B cell (primary cell): ENCODE measurements at regions not wholly inside any gene's neighbourhood (a gene's known extent, or its start where the extent isn't known, plus 50 kb on each side); places are given as distances from the start of the nearest gene placed in this dataset.

ENCODE experiments used
- ATAC-seq: fragments of 200-7000 bp; cut with Tn5 transposase; one replicate; pipeline ENCODE4 v1.10.0; 2021; ENCODE audit warnings: low read depth, mild to moderate bottlenecking, moderate number of reproducible peaks, moderate library complexity
- CTCF ChIA-PET: fragments of 350-600 bp; sonication (Branson Sonifier 250); formaldehyde crosslinking; loops from one replicate; lab custom pipeline; 2021; ENCODE audit warnings: antibody characterized with exemption, inconsistent platforms; lab: Charles Lee
- POLR2A ChIA-PET: fragments of 350-600 bp; sonication (Branson Sonifier 250); formaldehyde crosslinking; loops from one replicate; lab custom pipeline; 2021; ENCODE audit warnings: antibody characterized with exemption; lab: Charles Lee
- DNase-seq: peaks from one replicate; pipeline ENCODE4 v3.0.0; 2013
- H2AFZ ChIP-seq: 2 replicates; pipeline ENCODE4 v1.6.1; 2012; ENCODE audit warnings: mild to moderate bottlenecking, low read depth, low read length; ENCODE audit not compliant: insufficient read depth, poor library complexity, severe bottlenecking
- H3K27ac ChIP-seq, 2 donors: 1 replicate in 1 of 2; 2 replicates in 1 of 2; pipeline ENCODE4 v1.5.1; 2012 to 2013; ENCODE audit warnings: low read length in 2 of 2, mild to moderate bottlenecking in 2 of 2, moderate library complexity in 1 of 2
- H3K27me3 ChIP-seq, 4 experiments: fragments of 200-600 bp in 1 of 4; sonication (generic) in 1 of 4; replicated peaks in 1 of 4; 1 replicate in 2 of 4; 2 replicates in 2 of 4; pipeline versions ENCODE4 v1.6.1 to v1.7.0; 2013 to 2016; ENCODE audit warnings: low read length in 3 of 4, mild to moderate bottlenecking in 2 of 4, mixed read lengths in 1 of 4, moderate library complexity in 1 of 4; ENCODE audit not compliant: insufficient read depth in 4 of 4, control insufficient read depth in 3 of 4; ENCODE audit errors: control extremely low read depth in 1 of 4
- H3K36me3 ChIP-seq, 2 experiments: replicated peaks in 1 of 2; 1 replicate in 1 of 2; 2 replicates in 1 of 2; pipeline versions ENCODE4 v1.6.1 to v1.7.1; 2013; ENCODE audit warnings: low read length in 1 of 2; ENCODE audit not compliant: insufficient read depth in 2 of 2, control insufficient read depth in 1 of 2; ENCODE audit errors: control extremely low read depth in 1 of 2, extremely low read depth in 1 of 2
- H3K4me1 ChIP-seq, 2 donors: fragments of 200-600 bp in 1 of 2; sonication (generic) in 1 of 2; 1 replicate in 1 of 2; 2 replicates in 1 of 2; pipeline versions ENCODE4 v1.5.1 to v1.6.1; 2013 to 2017; ENCODE audit warnings: low read length in 2 of 2; ENCODE audit not compliant: control insufficient read depth in 2 of 2, insufficient read depth in 2 of 2
- H3K4me2 ChIP-seq: replicated peaks from 2 replicates; pipeline ENCODE3; 2012; ENCODE audit warnings: mild to moderate bottlenecking, low read depth, low read length; ENCODE audit not compliant: poor library complexity, severe bottlenecking
- H3K4me3 ChIP-seq, 5 experiments: fragments of 200-600 bp in 1 of 5; sonication (generic) in 1 of 5; 1 replicate in 3 of 5; 2 replicates in 2 of 5; pipeline versions ENCODE4 v1.5.1 to v1.7.0; 2011 to 2016; ENCODE audit warnings: low read length in 4 of 5, mild to moderate bottlenecking in 4 of 5, low read depth in 2 of 5, control low read depth in 1 of 5, moderate library complexity in 1 of 5; ENCODE audit not compliant: insufficient read depth in 1 of 5; ENCODE audit errors: control extremely low read depth in 1 of 5, extremely low read depth in 1 of 5
- H3K79me2 ChIP-seq: fragments of 200-600 bp; sonication (generic); one replicate; pipeline ENCODE4 v1.6.0; 2016; ENCODE audit warnings: low read length; ENCODE audit not compliant: control insufficient read depth, insufficient read depth
- H3K9ac ChIP-seq: fragments of 200-600 bp; sonication (generic); 2 replicates; pipeline ENCODE4 v1.6.1; 2017; ENCODE audit warnings: mild to moderate bottlenecking, low read length, moderate library complexity
- H3K9me3 ChIP-seq, 3 donors: one replicate each; pipeline versions ENCODE4 v1.6.1 to v1.7.1; 2013; ENCODE audit warnings: low read length in 2 of 3; ENCODE audit not compliant: control insufficient read depth in 2 of 3, insufficient read depth in 1 of 3; ENCODE audit errors: control extremely low read depth in 1 of 3
- H4K20me1 ChIP-seq: 2 replicates; pipeline ENCODE4 v1.6.0; 2012; ENCODE audit warnings: mild to moderate bottlenecking, low read length; ENCODE audit not compliant: insufficient read depth, control insufficient read depth, poor library complexity, severe bottlenecking
- H3K27ac Mint-ChIP-seq: one replicate; pipeline ENCODE4 v1.8.0; 2021; ENCODE audit warnings: mixed read lengths
- H3K27me3 Mint-ChIP-seq: one replicate; pipeline ENCODE4 v1.8.0; 2021; ENCODE audit warnings: mixed read lengths
- H3K4me1 Mint-ChIP-seq: one replicate; pipeline ENCODE4 v1.8.0; 2021; ENCODE audit warnings: mixed read lengths
- H3K4me3 Mint-ChIP-seq: one replicate; pipeline ENCODE4 v1.8.0; 2021; ENCODE audit warnings: mixed read lengths
- H3K9me3 Mint-ChIP-seq: one replicate; pipeline ENCODE4 v1.8.0; 2022; ENCODE audit warnings: mixed read lengths; ENCODE audit not compliant: insufficient read depth
- CTCF ChIP-seq: fragments of 200-600 bp; IDR thresholded peaks from one replicate; pipeline ENCODE4 v1.8.0; 2022; ENCODE audit warnings: antibody characterized with exemption, mild to moderate bottlenecking
- EZH2 ChIP-seq: IDR thresholded peaks from 2 replicates; pipeline ENCODE4 v1.6.1; 2012; ENCODE audit warnings: borderline replicate concordance, low read depth, mild to moderate bottlenecking, moderate library complexity, low read length; ENCODE audit not compliant: insufficient read depth, poor library complexity, severe bottlenecking
- WGBS: methylation state at CpG from one replicate; pipeline ENCODE4 v1.1.5; 2013; ENCODE audit warnings: missing lambda C conversion rate; ENCODE audit not compliant: insufficient coverage; 5-methylcytosine and 5-hydroxymethylcytosine counted together
- intact Hi-C: fragments of 100-400 bp; cut with micrococcal nuclease; formaldehyde crosslinking; loops from one replicate; pipeline ENCODE4 v1.10.0; 2022

GRCh38 chr9:84393266-84393950 is 52.9 kb upstream of the SLC28A3 start:
- H3K9me3 Mint-ChIP-seq, result no peaks in the 10 kb centered on the region
- H2AFZ ChIP-seq, result no peak overlapping the region
- no peak overlapping the region for H3K9ac ChIP-seq
- no peak overlapping the region for H3K4me3 Mint-ChIP-seq
- WGBS, result 89% methylated on average over 22 of the region's 24 CpGs
- POLR2A ChIA-PET, result no interaction called here
- peaks cover 0 to 3% (median 0%) of the 10 kb centered on the region in 4 experiments for H3K27me3 ChIP-seq
- intact Hi-C loops, result no loop called here
- no peaks in the 10 kb centered on the region for H3K36me3 ChIP-seq
- H3K27ac ChIP-seq, result no peak overlapping the region
- H4K20me1 ChIP-seq, result no peaks in the 10 kb centered on the region
- ATAC-seq (no peak), DNase-seq (no peak)
- peaks cover 7% of the 10 kb centered on the region for H3K27me3 Mint-ChIP-seq
- no peaks in the 10 kb centered on the region for H3K4me1 Mint-ChIP-seq
- no peak overlapping the region for H3K4me3 ChIP-seq
- no peak overlapping the region for H3K27ac Mint-ChIP-seq
- TF ChIP-seq CTCF (no peak), EZH2 (no peak)
- H3K79me2 ChIP-seq, result no peaks in the 10 kb centered on the region
- H3K4me2 ChIP-seq, result no peak overlapping the region
- peaks cover 0 to 2% of the 10 kb centered on the region in 2 donors for H3K4me1 ChIP-seq
- no peaks in the 10 kb centered on the region for H3K9me3 ChIP-seq
- CTCF ChIA-PET, result interaction anchor here (10.7 kb wide), 1 partner anchor 1219 kb away, joined by 135 read pairs; no protein-coding TSS in a partner anchor

- intact Hi-C loops, result no loop called here
- Histone ChIP-seq H3K9me3 (no peaks in the 10 kb centered on the region), H3K79me2 (no peaks in the 10 kb centered on the region), H3K9ac (no peak overlapping the region), H2AFZ (no peak overlapping the region), H3K4me3 (no peak overlapping the region), H3K27me3 (peaks cover 0 to 3% (median 0%) of the 10 kb centered on the region in 4 experiments), H4K20me1 (no peaks in the 10 kb centered on the region), H3K27ac (no peak overlapping the region), H3K36me3 (no peaks in the 10 kb centered on the region), H3K4me2 (no peak overlapping the region), H3K4me1 (peaks cover 0 to 2% of the 10 kb centered on the region in 2 donors)
- ATAC-seq (no peak), DNase-seq (no peak)
- POLR2A ChIA-PET, result no interaction called here
- Mint-ChIP-seq H3K9me3 (no peaks in the 10 kb centered on the region), H3K27me3 (peaks cover 7% of the 10 kb centered on the region), H3K27ac (no peak overlapping the region), H3K4me1 (no peaks in the 10 kb centered on the region), H3K4me3 (no peak overlapping the region)
- TF ChIP-seq CTCF (no peak), EZH2 (no peak)
- CTCF ChIA-PET, result interaction anchor here (10.7 kb wide), 1 partner anchor 1218 kb away, joined by 135 read pairs; no protein-coding TSS in a partner anchor
- WGBS, result 85% methylated on average over 3 of the region's 3 CpGs
These were observed 53.5 kb upstream of the SLC28A3 start for GRCh38 chr9:84394036-84394435.
